H1 (cell line): ENCODE measurements at regions not wholly inside any gene's neighbourhood (a gene's known extent, or its start where the extent isn't known, plus 50 kb on each side); places are given as distances from the start of the nearest gene placed in this dataset.

ENCODE experiments used
- CTCF ChIA-PET: fragments of 300-600 bp; sonication (Branson Sonifier 250); formaldehyde crosslinking; loops from one replicate; lab custom pipeline; 2021; ENCODE audit not compliant: partially characterized antibody; lab: Charles Lee
- POLR2A ChIA-PET: fragments of 300-600 bp; sonication (Branson Sonifier 250); formaldehyde crosslinking; loops from one replicate; lab custom pipeline; 2021; ENCODE audit warnings: inconsistent platforms; ENCODE audit not compliant: partially characterized antibody; lab: Charles Lee
- DNase-seq, 2 experiments: peaks; one replicate each; pipeline versions ENCODE4 v3.0.0 to v3.0.0-alpha.2; 2010 to 2022; ENCODE audit warnings: low spot score in 2 of 2, low read depth in 1 of 2, mixed read lengths in 1 of 2
- FAIRE-seq: peaks from 2 replicates; lab custom pipeline; 2011; peaks lifted over from hg19 to GRCh38; lab: Jason Lieb, UNC
- H2AFZ ChIP-seq: 2 replicates; pipeline ENCODE4 v1.8.1; 2012; ENCODE audit warnings: low read length, inconsistent platforms
- H2AK5ac ChIP-seq: 2 replicates; pipeline ENCODE4 v1.6.1; 2013; ENCODE audit warnings: low read depth, low read length
- H2BK120ac ChIP-seq: replicated peaks from 2 replicates; pipeline ENCODE3; 2013; ENCODE audit warnings: low read depth, low read length, inconsistent platforms
- H2BK12ac ChIP-seq: 2 replicates; pipeline ENCODE4 v1.6.1; 2013; ENCODE audit warnings: low read depth, low read length
- H2BK15ac ChIP-seq: 2 replicates; pipeline ENCODE4 v1.6.1; 2013; ENCODE audit warnings: low read length
- H2BK20ac ChIP-seq: 2 replicates; pipeline ENCODE4 v1.6.1; 2013; ENCODE audit warnings: low read length
- H2BK5ac ChIP-seq: 2 replicates; pipeline ENCODE4 v1.6.1; 2013; ENCODE audit warnings: low read depth, low read length
- H3K14ac ChIP-seq: 2 replicates; pipeline ENCODE4 v1.6.1; 2013; ENCODE audit warnings: inconsistent platforms; ENCODE audit not compliant: insufficient read length
- H3K18ac ChIP-seq: 2 replicates; pipeline ENCODE4 v1.6.1; 2013; ENCODE audit warnings: low read length; ENCODE audit errors: extremely low read depth
- H3K23ac ChIP-seq: 2 replicates; pipeline ENCODE4 v1.6.1; 2013; ENCODE audit warnings: inconsistent platforms; ENCODE audit not compliant: insufficient read length
- H3K23me2 ChIP-seq: 2 replicates; pipeline ENCODE4 v1.6.1; 2013; ENCODE audit warnings: low read depth, low read length
- H3K27ac ChIP-seq: 2 replicates; pipeline ENCODE4 v1.6.1; 2011; ENCODE audit warnings: low read depth, low read length, inconsistent platforms
- H3K27me3 ChIP-seq, 4 experiments: replicated peaks in 1 of 4; 1 replicate in 1 of 4; 2 replicates in 3 of 4; pipeline versions ENCODE4 v1.6.1 to v1.8.1; 2011 to 2013; ENCODE audit warnings: low read length in 3 of 4, mild to moderate bottlenecking in 3 of 4, inconsistent platforms in 2 of 4, mixed read lengths in 2 of 4, moderate library complexity in 1 of 4; ENCODE audit not compliant: control insufficient read depth in 3 of 4, insufficient read depth in 3 of 4; ENCODE audit errors: extremely low read depth in 1 of 4
- H3K36me3 ChIP-seq, 4 experiments: 2 replicates each; pipeline versions ENCODE4 v1.6.1 to v1.8.1; 2011 to 2013; ENCODE audit warnings: mild to moderate bottlenecking in 4 of 4, low read length in 3 of 4, moderate library complexity in 2 of 4, control low read depth in 1 of 4, inconsistent platforms in 1 of 4; ENCODE audit not compliant: insufficient read depth in 4 of 4, control insufficient read depth in 2 of 4
- H3K4ac ChIP-seq: replicated peaks from 2 replicates; pipeline ENCODE3; 2013; ENCODE audit warnings: low read length, low read depth, mixed read lengths, inconsistent platforms; ENCODE audit not compliant: insufficient read length
- H3K4me1 ChIP-seq, 4 experiments: replicated peaks in 1 of 4; 1 replicate in 1 of 4; 2 replicates in 3 of 4; pipeline versions ENCODE4 v1.6.1 to v1.8.1; 2011 to 2013; ENCODE audit warnings: low read length in 3 of 4, inconsistent platforms in 2 of 4, mixed read lengths in 1 of 4; ENCODE audit not compliant: insufficient read depth in 4 of 4, control insufficient read depth in 3 of 4
- H3K4me2 ChIP-seq, 2 experiments: 2 replicates each; pipeline versions ENCODE4 v1.6.1 to v1.8.1; 2011 to 2013; ENCODE audit warnings: low read depth in 2 of 2, low read length in 2 of 2, control low read depth in 1 of 2, inconsistent platforms in 1 of 2, mild to moderate bottlenecking in 1 of 2; ENCODE audit not compliant: insufficient read depth in 1 of 2
- H3K4me3 ChIP-seq, 4 experiments: fragments of 200-600, 300-600 bp in 1 of 4; sonication (generic), shearing (Covaris generic), sonication (Bioruptor Twin) in 1 of 4; 2 replicates each; pipeline versions ENCODE4 v1.5.1 to v1.8.1; 2011 to 2016; ENCODE audit warnings: low read length in 4 of 4, low read depth in 3 of 4, control low read depth in 2 of 4, inconsistent platforms in 2 of 4, mild to moderate bottlenecking in 2 of 4, mixed read lengths in 1 of 4, moderate library complexity in 1 of 4; ENCODE audit not compliant: insufficient read depth in 2 of 4; ENCODE audit errors: extremely low read depth in 1 of 4
- H3K56ac ChIP-seq: replicated peaks from 2 replicates; pipeline ENCODE3; 2013; ENCODE audit warnings: low read depth, mild to moderate bottlenecking, mixed read lengths, low read length, inconsistent platforms; ENCODE audit not compliant: insufficient read length
- H3K79me1 ChIP-seq: 2 replicates; pipeline ENCODE4 v1.6.1; 2013; ENCODE audit warnings: low read depth, low read length, control low read depth
- H3K79me2 ChIP-seq, 2 experiments: 2 replicates each; pipeline versions ENCODE4 v1.6.1 to v1.8.1; 2012 to 2013; ENCODE audit warnings: low read length in 2 of 2, mild to moderate bottlenecking in 2 of 2, inconsistent platforms in 1 of 2; ENCODE audit not compliant: insufficient read depth in 2 of 2, control insufficient read depth in 1 of 2
- H3K9ac ChIP-seq, 4 experiments: replicated peaks in 1 of 4; 1 replicate in 1 of 4; 2 replicates in 3 of 4; pipeline versions ENCODE4 v1.6.1 to v1.8.1; 2011 to 2013; ENCODE audit warnings: low read depth in 3 of 4, low read length in 3 of 4, control low read depth in 2 of 4, mild to moderate bottlenecking in 2 of 4, moderate library complexity in 2 of 4, inconsistent platforms in 1 of 4; ENCODE audit errors: extremely low read depth in 1 of 4
- H3K9me3 ChIP-seq, 2 experiments: 2 replicates each; pipeline versions ENCODE4 v1.6.1 to v1.8.1; 2012 to 2013; ENCODE audit warnings: mild to moderate bottlenecking in 2 of 2, moderate library complexity in 2 of 2, control low read depth in 1 of 2, inconsistent platforms in 1 of 2, low read depth in 1 of 2, low read length in 1 of 2, mixed read lengths in 1 of 2; ENCODE audit not compliant: insufficient read depth in 2 of 2
- H4K20me1 ChIP-seq, 2 experiments: replicated peaks in 1 of 2; 2 replicates each; pipeline versions ENCODE3 to v1.8.1; 2011 to 2013; ENCODE audit warnings: inconsistent platforms in 2 of 2, low read length in 2 of 2, mild to moderate bottlenecking in 1 of 2; ENCODE audit not compliant: insufficient read depth in 2 of 2, control insufficient read depth in 1 of 2
- H4K5ac ChIP-seq: 2 replicates; pipeline ENCODE4 v1.6.1; 2013; ENCODE audit warnings: low read length, low read depth, mixed read lengths, inconsistent platforms; ENCODE audit not compliant: insufficient read length
- H4K8ac ChIP-seq: 2 replicates; pipeline ENCODE4 v1.8.0; 2013; ENCODE audit warnings: mild to moderate bottlenecking, moderate library complexity, low read length, inconsistent platforms; ENCODE audit not compliant: insufficient read depth; ENCODE audit errors: extremely low read depth
- H4K91ac ChIP-seq: replicated peaks from 2 replicates; pipeline ENCODE3; 2013; ENCODE audit warnings: low read length, mixed read lengths, inconsistent platforms; ENCODE audit not compliant: insufficient read length
- RNF2 ChIP-seq: fragments of 200-900, 300-1000 bp; sonication (generic); IDR thresholded peaks from 2 replicates; pipeline ENCODE4 v1.7.1; 2016; ENCODE audit warnings: borderline replicate concordance, low read depth, mild to moderate bottlenecking, antibody characterized with exemption, low read length; ENCODE audit not compliant: poor library complexity, severe bottlenecking; ENCODE audit errors: missing control alignments
- WGBS, 2 experiments: shearing (Covaris generic) in 1 of 2; methylation state at CpG; one replicate each; pipeline versions ENCODE4 v1.1.6 to v1.1.7; 2013 to 2015; ENCODE audit warnings: low lambda C conversion rate in 2 of 2, mixed read lengths in 2 of 2, inconsistent platforms in 1 of 2, low coverage in 1 of 2, missing lambda C conversion rate in 1 of 2; ENCODE audit not compliant: insufficient replicate concordance in 2 of 2, insufficient coverage in 1 of 2, insufficient read length in 1 of 2; ENCODE audit errors: extremely low coverage in 1 of 2, missing lambda C conversion rate in 1 of 2; 5-methylcytosine and 5-hydroxymethylcytosine counted together
- TF ChIP-seq, protein P1 (sequence below): IDR thresholded peaks from 2 replicates; pipeline ENCODE4 v1.6.1; 2011; ENCODE audit warnings: low read depth, mild to moderate bottlenecking, low read length; ENCODE audit not compliant: insufficient read depth

DNA sequence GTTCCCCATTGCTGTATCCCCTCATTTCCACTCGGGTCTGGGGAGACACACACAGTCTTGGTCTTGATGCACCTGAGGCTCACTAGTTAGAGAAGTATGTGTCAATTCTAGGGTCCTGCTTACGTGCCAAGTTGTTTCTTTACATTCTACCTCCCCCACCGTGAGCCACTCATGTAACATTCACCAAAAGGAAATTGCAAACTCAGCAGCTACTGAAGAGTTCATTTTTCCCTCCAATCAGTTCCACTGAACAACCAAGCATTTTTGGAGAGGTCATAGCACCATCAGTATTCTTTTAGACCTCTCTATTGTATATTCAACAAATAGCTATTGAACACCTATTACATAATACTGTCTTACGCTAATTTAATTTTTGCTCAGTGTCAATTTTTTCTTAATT, 281.1 kb downstream of the SH3GL2 start:
- CTCF ChIA-PET = interaction anchor here (0.9 kb wide), 1 partner anchor 9 kb away, joined by 5 read pairs; no protein-coding TSS in a partner anchor
- no peak overlapping the region for H2AFZ ChIP-seq

More for the DNA sequence above, 281.1 kb downstream of the SH3GL2 start:
- Histone ChIP-seq H3K14ac (no peak overlapping the region), H4K8ac (no peak overlapping the region), H3K4me3 (no peak overlapping the region), H3K4me1 (no peaks in the 10 kb centered on the region), H2BK20ac (no peak overlapping the region)
- FAIRE-seq = no peak
- TF ChIP-seq RNF2 = no peak
- TF ChIP-seq, protein P1, sequence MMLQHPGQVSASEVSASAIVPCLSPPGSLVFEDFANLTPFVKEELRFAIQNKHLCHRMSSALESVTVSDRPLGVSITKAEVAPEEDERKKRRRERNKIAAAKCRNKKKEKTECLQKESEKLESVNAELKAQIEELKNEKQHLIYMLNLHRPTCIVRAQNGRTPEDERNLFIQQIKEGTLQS = no peak
- TF ChIP-seq, all 59 proteins: peak for 0
- Histone ChIP-seq H3K79me1 (no peaks in the 10 kb centered on the region), H3K18ac (no peak overlapping the region), H2BK5ac (no peak overlapping the region), H3K36me3 (no peaks in the 10 kb centered on the region), H3K23ac (no peak overlapping the region), H2BK15ac (no peak overlapping the region), H3K9ac (no peak overlapping the region), H3K27ac (no peak overlapping the region), H3K9me3 (no peaks in the 10 kb centered on the region), H4K20me1 (no peaks in the 10 kb centered on the region), H4K91ac (no peak overlapping the region), H3K4ac (no peak overlapping the region), H3K23me2 (no peaks in the 10 kb centered on the region), H2AK5ac (no peak overlapping the region), H3K79me2 (no peaks in the 10 kb centered on the region), H3K56ac (no peak overlapping the region), H2BK12ac (no peak overlapping the region), H3K4me2 (no peak overlapping the region), H2BK120ac (no peak overlapping the region), H4K5ac (no peak overlapping the region), H3K27me3 (no peaks in the 10 kb centered on the region; a peak in 1 of 7 replicates)
- no peak for DNase-seq
- POLR2A ChIA-PET = no interaction called here
- WGBS, 2 experiments = 92% methylated on average over 4 of the region's 4 CpGs; no CpG with 5 or more reads in 1 of the 2 experiments
